CD4-positive, CD25-positive, alpha-beta regulatory T cell (primary cell): ENCODE measurements at regions not wholly inside any gene's neighbourhood (a gene's known extent, or its start where the extent isn't known, plus 50 kb on each side); places are given as distances from the start of the nearest gene placed in this dataset.

Experiments
- ATAC-seq, 2 donors: fragments of 150-1000 bp; cut with Tn5 transposase; one replicate each; pipeline ENCODE4 v1.10.0; 2021; ENCODE audit warnings: low read depth in 2 of 2, moderate number of reproducible peaks in 2 of 2, moderate library complexity in 1 of 2
- DNase-seq, 3 donors: peaks; one replicate each; pipeline versions ENCODE4 v3.0.0 to v3.0.0-alpha.2; 2012 to 2022; ENCODE audit warnings: mixed read lengths in 1 of 3
- H3K27ac ChIP-seq: one replicate; pipeline ENCODE4 v1.7.0; 2013; ENCODE audit warnings: mild to moderate bottlenecking, low read length; ENCODE audit not compliant: insufficient read depth, poor library complexity, severe bottlenecking
- H3K27me3 ChIP-seq: one replicate; pipeline ENCODE4 v1.7.0; 2013; ENCODE audit warnings: low read length; ENCODE audit not compliant: control insufficient read depth, insufficient read depth
- H3K36me3 ChIP-seq: one replicate; pipeline ENCODE4 v1.7.0; 2013; ENCODE audit warnings: mild to moderate bottlenecking, low read length, moderate library complexity; ENCODE audit not compliant: control insufficient read depth, insufficient read depth
- H3K4me1 ChIP-seq: 2 replicates; pipeline ENCODE4 v1.7.0; 2013; ENCODE audit warnings: mild to moderate bottlenecking, low read length; ENCODE audit not compliant: insufficient read depth, control insufficient read depth, poor library complexity, severe bottlenecking
- H3K4me3 ChIP-seq: one replicate; pipeline ENCODE4 v1.7.0; 2013; ENCODE audit warnings: low read depth, mild to moderate bottlenecking, low read length, moderate library complexity
- H3K9me3 ChIP-seq, 2 experiments: 1 replicate in 1 of 2; 2 replicates in 1 of 2; pipeline ENCODE4 v1.7.0; 2013; ENCODE audit warnings: low read length in 2 of 2, mild to moderate bottlenecking in 1 of 2, moderate library complexity in 1 of 2; ENCODE audit not compliant: control insufficient read depth in 2 of 2
- H3K27ac Mint-ChIP-seq, 3 donors: one replicate each; pipeline ENCODE4 v1.8.0; 2020 to 2022; ENCODE audit warnings: mild to moderate bottlenecking in 3 of 3, mixed read lengths in 3 of 3, moderate library complexity in 2 of 3
- H3K27me3 Mint-ChIP-seq: one replicate; pipeline ENCODE4 v1.8.0; 2022; ENCODE audit warnings: mild to moderate bottlenecking, mixed read lengths
- H3K36me3 Mint-ChIP-seq: one replicate; pipeline ENCODE4 v1.8.0; 2020; ENCODE audit warnings: mixed read lengths
- H3K4me1 Mint-ChIP-seq, 4 donors: one replicate each; pipeline ENCODE4 v1.8.0; 2020 to 2022; ENCODE audit warnings: mixed read lengths in 4 of 4, mild to moderate bottlenecking in 1 of 4
- H3K4me3 Mint-ChIP-seq, 4 donors: one replicate each; pipeline ENCODE4 v1.8.0; 2020 to 2022; ENCODE audit warnings: mild to moderate bottlenecking in 4 of 4, mixed read lengths in 4 of 4, moderate library complexity in 3 of 4
- H3K9me3 Mint-ChIP-seq, 7 donors: one replicate each; pipeline ENCODE4 v1.8.0; 2020 to 2022; ENCODE audit warnings: mixed read lengths in 7 of 7, mild to moderate bottlenecking in 3 of 7, moderate library complexity in 2 of 7

- H3K36me3 ChIP-seq = no peaks in the 10 kb centered on the region
- H3K9me3 Mint-ChIP-seq = peaks cover 0 to 6% (median 1%) of the 10 kb centered on the region in 7 donors
- H3K27me3 ChIP-seq = no peaks in the 10 kb centered on the region
- DNase-seq (no peak), ATAC-seq (no peak)
- H3K27me3 Mint-ChIP-seq = no peaks in the 10 kb centered on the region
- H3K4me1 ChIP-seq = no peaks in the 10 kb centered on the region
- no peaks in the 10 kb centered on the region for H3K4me1 Mint-ChIP-seq
- no peak overlapping the region for H3K27ac ChIP-seq
- no peak overlapping the region for H3K27ac Mint-ChIP-seq
- no peaks in the 10 kb centered on the region for H3K9me3 ChIP-seq
- H3K4me3 ChIP-seq = no peak overlapping the region
- no peak overlapping the region for H3K4me3 Mint-ChIP-seq
- no peaks in the 10 kb centered on the region for H3K36me3 Mint-ChIP-seq
These were observed 189.0 kb downstream of the PLPP3 start for GRCh38 chr1:56390232-56390867.

- no peaks in the 10 kb centered on the region for H3K36me3 Mint-ChIP-seq
- DNase-seq = no peak
- no peaks in the 10 kb centered on the region for H3K9me3 ChIP-seq
- no peaks in the 10 kb centered on the region for H3K27me3 ChIP-seq
- no peaks in the 10 kb centered on the region for H3K36me3 ChIP-seq
- H3K27ac ChIP-seq = no peak overlapping the region
- ATAC-seq = no peak
- H3K27me3 Mint-ChIP-seq = no peaks in the 10 kb centered on the region
- H3K4me1 ChIP-seq = no peaks in the 10 kb centered on the region
- no peak overlapping the region for H3K4me3 Mint-ChIP-seq
- no peak overlapping the region for H3K4me3 ChIP-seq
- no peaks in the 10 kb centered on the region for H3K4me1 Mint-ChIP-seq
- peaks cover 0 to 6% (median 1%) of the 10 kb centered on the region in 7 donors for H3K9me3 Mint-ChIP-seq
- no peak overlapping the region for H3K27ac Mint-ChIP-seq
These were observed 189.6 kb downstream of the PLPP3 start for GRCh38 chr1:56389813-56390212.

- no peaks in the 10 kb centered on the region for H3K4me1 Mint-ChIP-seq
- H3K27ac Mint-ChIP-seq = no peak overlapping the region
- ATAC-seq (no peak), DNase-seq (no peak)
- Histone ChIP-seq H3K4me3 (no peak overlapping the region), H3K27ac (no peak overlapping the region), H3K27me3 (no peaks in the 10 kb centered on the region), H3K4me1 (no peaks in the 10 kb centered on the region), H3K9me3 (no peaks in the 10 kb centered on the region), H3K36me3 (no peaks in the 10 kb centered on the region)
- peaks cover 0 to 6% (median 0%) of the 10 kb centered on the region in 7 donors for H3K9me3 Mint-ChIP-seq
- no peak overlapping the region for H3K4me3 Mint-ChIP-seq
- H3K36me3 Mint-ChIP-seq = no peaks in the 10 kb centered on the region
- H3K27me3 Mint-ChIP-seq = no peaks in the 10 kb centered on the region
These were observed 192.2 kb downstream of the PLPP3 start for GRCh38 chr1:56387071-56387740.

- no peaks in the 10 kb centered on the region for H3K27me3 ChIP-seq
- H3K9me3 ChIP-seq = no peaks in the 10 kb centered on the region
- Mint-ChIP-seq H3K27ac (no peak overlapping the region), H3K27me3 (no peaks in the 10 kb centered on the region), H3K36me3 (no peaks in the 10 kb centered on the region), H3K9me3 (peaks cover 0 to 6% (median 0%) of the 10 kb centered on the region in 7 donors), H3K4me1 (no peaks in the 10 kb centered on the region), H3K4me3 (no peak overlapping the region)
- no peak overlapping the region for H3K27ac ChIP-seq
- H3K4me1 ChIP-seq = no peaks in the 10 kb centered on the region
- no peaks in the 10 kb centered on the region for H3K36me3 ChIP-seq
- H3K4me3 ChIP-seq = no peak overlapping the region
- DNase-seq (no peak), ATAC-seq (no peak)
These were observed 194.0 kb downstream of the PLPP3 start for GRCh38 chr1:56385314-56385713.

- ATAC-seq (no peak), DNase-seq (no peak)
- Mint-ChIP-seq H3K36me3 (no peaks in the 10 kb centered on the region), H3K4me3 (no peak overlapping the region), H3K4me1 (no peaks in the 10 kb centered on the region), H3K27ac (no peak overlapping the region), H3K27me3 (no peaks in the 10 kb centered on the region), H3K9me3 (peaks cover 0 to 6% (median 0%) of the 10 kb centered on the region in 7 donors)
- Histone ChIP-seq H3K4me3 (no peak overlapping the region), H3K9me3 (no peaks in the 10 kb centered on the region), H3K27me3 (no peaks in the 10 kb centered on the region), H3K27ac (no peak overlapping the region), H3K4me1 (no peaks in the 10 kb centered on the region), H3K36me3 (no peaks in the 10 kb centered on the region)
These were observed 196.4 kb downstream of the PLPP3 start for GRCh38 chr1:56382929-56383328.

GRCh38 chr1:56380531-56380930 lies 198.8 kb downstream of the PLPP3 start:
- no peak overlapping the region for H3K4me3 ChIP-seq
- ATAC-seq = no peak
- H3K36me3 ChIP-seq = no peaks in the 10 kb centered on the region
- no peak for DNase-seq
- no peaks in the 10 kb centered on the region for H3K9me3 ChIP-seq
- H3K36me3 Mint-ChIP-seq = no peaks in the 10 kb centered on the region
- no peaks in the 10 kb centered on the region for H3K4me1 ChIP-seq
- H3K9me3 Mint-ChIP-seq = no peaks in the 10 kb centered on the region
- no peaks in the 10 kb centered on the region for H3K4me1 Mint-ChIP-seq
- no peaks in the 10 kb centered on the region for H3K27me3 Mint-ChIP-seq
- no peak overlapping the region for H3K27ac ChIP-seq
- H3K27ac Mint-ChIP-seq = no peak overlapping the region
- H3K27me3 ChIP-seq = no peaks in the 10 kb centered on the region
- H3K4me3 Mint-ChIP-seq = no peak overlapping the region

- Histone ChIP-seq H3K27ac (no peak overlapping the region), H3K27me3 (no peaks in the 10 kb centered on the region), H3K36me3 (no peaks in the 10 kb centered on the region), H3K4me1 (no peaks in the 10 kb centered on the region), H3K4me3 (no peak overlapping the region), H3K9me3 (no peaks in the 10 kb centered on the region)
- no peak overlapping the region for H3K4me3 Mint-ChIP-seq
- H3K27me3 Mint-ChIP-seq = no peaks in the 10 kb centered on the region
- no peaks in the 10 kb centered on the region for H3K36me3 Mint-ChIP-seq
- ATAC-seq (no peak), DNase-seq (no peak)
- no peak overlapping the region for H3K27ac Mint-ChIP-seq
- no peaks in the 10 kb centered on the region for H3K9me3 Mint-ChIP-seq
- H3K4me1 Mint-ChIP-seq = no peaks in the 10 kb centered on the region
These were observed 200.9 kb downstream of the PLPP3 start for GRCh38 chr1:56378341-56379070.
